Loucy (cell line): ENCODE measurements at regions not wholly inside any gene's neighbourhood (a gene's known extent, or its start where the extent isn't known, plus 50 kb on each side); places are given as distances from the start of the nearest gene placed in this dataset.

ENCODE experiments used
- H2AFZ ChIP-seq: fragments of 200-600 bp; sonication (generic); 2 replicates; pipeline ENCODE4 v1.6.0; 2016; ENCODE audit warnings: antibody characterized with exemption, mild to moderate bottlenecking, low read length, moderate library complexity
- H3F3A ChIP-seq: fragments of 200-600 bp; 2 replicates; pipeline ENCODE4 v1.6.0; 2016; ENCODE audit warnings: antibody characterized with exemption, low read depth, mild to moderate bottlenecking
- H3K27me3 ChIP-seq: fragments of 200-600 bp; sonication (generic); 2 replicates; pipeline ENCODE4 v1.6.1; 2014; ENCODE audit warnings: low read length, mild to moderate bottlenecking; ENCODE audit not compliant: insufficient read depth, poor library complexity, severe bottlenecking
- H3K36me3 ChIP-seq: fragments of 200-600 bp; sonication (generic); 2 replicates; pipeline ENCODE4 v1.6.1; 2016; ENCODE audit warnings: low read length; ENCODE audit not compliant: insufficient read depth
- H3K4me1 ChIP-seq: fragments of 200-600 bp; sonication (generic); 2 replicates; pipeline ENCODE4 v1.5.1; 2014; ENCODE audit warnings: low read length, mild to moderate bottlenecking; ENCODE audit not compliant: insufficient read depth, poor library complexity, severe bottlenecking
- H3K4me2 ChIP-seq: fragments of 200-600 bp; sonication (generic); 2 replicates; pipeline ENCODE4 v1.6.0; 2014; ENCODE audit warnings: antibody characterized with exemption, low read length, low read depth, mild to moderate bottlenecking; ENCODE audit not compliant: poor library complexity, severe bottlenecking
- H3K4me3 ChIP-seq: fragments of 200-600 bp; sonication (generic); 2 replicates; pipeline ENCODE4 v1.5.1; 2014; ENCODE audit warnings: low read length, mild to moderate bottlenecking, mixed read lengths; ENCODE audit not compliant: poor library complexity, severe bottlenecking
- H3K79me2 ChIP-seq: fragments of 200-600 bp; sonication (generic); 2 replicates; pipeline ENCODE4 v1.6.1; 2014; ENCODE audit warnings: low read length; ENCODE audit not compliant: insufficient read depth
- H3K9ac ChIP-seq: fragments of 200-600 bp; sonication (generic); 2 replicates; pipeline ENCODE4 v1.6.0; 2014; ENCODE audit warnings: mild to moderate bottlenecking, low read depth, low read length, moderate library complexity; ENCODE audit not compliant: poor library complexity, severe bottlenecking
- H3K9me2 ChIP-seq: fragments of 200-600 bp; sonication (generic); replicated peaks from 2 replicates; pipeline ENCODE4 v1.6.1; 2016; ENCODE audit warnings: low read depth, low read length, mixed read lengths
- H3K9me3 ChIP-seq: fragments of 200-600 bp; sonication (generic); 2 replicates; pipeline ENCODE4 v1.6.1; 2014; ENCODE audit warnings: mild to moderate bottlenecking, antibody characterized with exemption, low read length, low read depth; ENCODE audit not compliant: insufficient read depth
- H4K20me1 ChIP-seq: fragments of 200-600 bp; sonication (generic); 2 replicates; pipeline ENCODE4 v1.6.0; 2014; ENCODE audit warnings: antibody characterized with exemption, low read length, mild to moderate bottlenecking; ENCODE audit not compliant: insufficient read depth, poor library complexity, severe bottlenecking
- EZH2phosphoT487 ChIP-seq: fragments of 200-600 bp; IDR thresholded peaks from 2 replicates; pipeline ENCODE4 v1.6.1; 2018; ENCODE audit warnings: antibody characterized with exemption, mild to moderate bottlenecking, moderate library complexity, borderline replicate concordance
- TF ChIP-seq, protein P1 (sequence below): fragments of 200-600 bp; sonication (generic); conservative IDR thresholded peaks from 2 replicates; pipeline ENCODE4 v1.5.1; 2014; ENCODE audit warnings: mild to moderate bottlenecking, antibody characterized with exemption, low read length

DNA sequence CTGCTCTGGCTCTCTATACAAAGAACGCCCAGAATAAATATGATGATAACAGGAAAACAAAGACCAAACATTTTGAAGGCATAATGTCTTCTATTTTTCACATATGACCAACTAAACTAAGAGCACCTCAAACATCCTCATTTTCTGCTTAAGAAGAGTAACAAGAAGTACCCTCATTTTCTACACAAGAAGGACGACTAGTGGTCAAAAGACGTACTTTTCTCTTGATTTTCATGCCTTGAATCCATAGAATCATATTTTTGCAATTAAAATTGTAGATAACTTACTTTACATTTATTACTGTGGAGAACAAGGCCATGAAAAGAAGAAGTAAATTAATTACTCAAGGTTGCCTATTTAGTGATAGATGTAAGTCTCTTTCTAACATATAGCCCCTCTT is 358.6 kb downstream of the DUSP6 start:
- Histone ChIP-seq H3K36me3 (no peaks in the 10 kb centered on the region), H3K4me1 (no peaks in the 10 kb centered on the region), H3K4me3 (no peak overlapping the region), H2AFZ (no peak overlapping the region), H3K9me3 (no peaks in the 10 kb centered on the region), H3K4me2 (no peak overlapping the region), H4K20me1 (no peaks in the 10 kb centered on the region), H3F3A (no peaks in the 10 kb centered on the region), H3K79me2 (no peaks in the 10 kb centered on the region), H3K9ac (no peak overlapping the region), H3K27me3 (no peaks in the 10 kb centered on the region), H3K9me2 (no peaks in the 10 kb centered on the region)
- TF ChIP-seq EZH2phosphoT487 = no peak
- TF ChIP-seq, protein P1, sequence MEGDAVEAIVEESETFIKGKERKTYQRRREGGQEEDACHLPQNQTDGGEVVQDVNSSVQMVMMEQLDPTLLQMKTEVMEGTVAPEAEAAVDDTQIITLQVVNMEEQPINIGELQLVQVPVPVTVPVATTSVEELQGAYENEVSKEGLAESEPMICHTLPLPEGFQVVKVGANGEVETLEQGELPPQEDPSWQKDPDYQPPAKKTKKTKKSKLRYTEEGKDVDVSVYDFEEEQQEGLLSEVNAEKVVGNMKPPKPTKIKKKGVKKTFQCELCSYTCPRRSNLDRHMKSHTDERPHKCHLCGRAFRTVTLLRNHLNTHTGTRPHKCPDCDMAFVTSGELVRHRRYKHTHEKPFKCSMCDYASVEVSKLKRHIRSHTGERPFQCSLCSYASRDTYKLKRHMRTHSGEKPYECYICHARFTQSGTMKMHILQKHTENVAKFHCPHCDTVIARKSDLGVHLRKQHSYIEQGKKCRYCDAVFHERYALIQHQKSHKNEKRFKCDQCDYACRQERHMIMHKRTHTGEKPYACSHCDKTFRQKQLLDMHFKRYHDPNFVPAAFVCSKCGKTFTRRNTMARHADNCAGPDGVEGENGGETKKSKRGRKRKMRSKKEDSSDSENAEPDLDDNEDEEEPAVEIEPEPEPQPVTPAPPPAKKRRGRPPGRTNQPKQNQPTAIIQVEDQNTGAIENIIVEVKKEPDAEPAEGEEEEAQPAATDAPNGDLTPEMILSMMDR = peak; percentile 83

DNA sequence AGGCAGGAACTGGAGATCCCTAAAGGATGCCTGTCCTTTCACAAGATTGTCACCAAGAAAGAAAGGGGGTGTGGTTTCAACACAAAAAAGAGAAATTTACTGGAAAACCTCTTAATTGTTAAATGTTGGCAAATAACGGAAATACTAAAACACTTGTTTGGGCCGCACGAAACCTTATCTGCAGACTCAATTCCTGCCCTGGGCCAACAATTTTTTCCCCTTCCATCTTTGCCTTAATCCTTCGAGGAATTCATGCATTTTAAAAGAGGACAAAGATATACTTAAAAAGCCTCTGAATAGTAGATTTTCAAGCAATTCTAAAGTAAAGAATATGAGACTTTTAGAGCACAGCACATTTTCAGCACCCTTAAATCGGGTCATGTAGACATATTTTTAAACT is 366.2 kb downstream of the DUSP6 start:
- Histone ChIP-seq H3K36me3 (no peaks in the 10 kb centered on the region), H3K4me2 (no peak overlapping the region), H3K9me3 (no peaks in the 10 kb centered on the region), H3K4me3 (no peak overlapping the region), H3K9ac (no peak overlapping the region), H3K4me1 (peaks cover 16% of the 10 kb centered on the region), H2AFZ (no peak overlapping the region), H3F3A (no peaks in the 10 kb centered on the region), H3K9me2 (no peaks in the 10 kb centered on the region), H4K20me1 (no peaks in the 10 kb centered on the region), H3K27me3 (no peaks in the 10 kb centered on the region), H3K79me2 (no peaks in the 10 kb centered on the region)
- TF ChIP-seq, protein P1 = no peak
- no peak for TF ChIP-seq EZH2phosphoT487

DNA sequence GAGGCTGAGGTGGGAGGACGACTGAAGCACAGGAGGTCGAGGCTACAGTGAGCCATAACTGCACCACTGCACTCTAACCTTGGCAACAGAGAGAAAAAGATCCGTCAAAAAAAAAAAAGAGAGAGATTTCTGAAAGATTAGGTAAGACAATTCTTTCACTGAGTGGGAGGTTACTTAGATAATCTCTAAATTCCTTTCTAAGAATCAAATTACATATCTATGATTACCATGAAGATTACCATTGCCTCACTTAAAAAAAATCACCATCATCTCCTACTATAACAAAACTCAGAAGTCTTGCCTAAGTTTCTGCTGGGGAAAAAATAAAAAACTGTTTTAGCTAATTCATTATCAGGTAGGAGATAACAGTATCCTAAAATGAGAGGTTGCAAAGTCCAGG is 366.7 kb downstream of the DUSP6 start:
- H2AFZ ChIP-seq = no peak overlapping the region
- H3K9ac ChIP-seq = no peak overlapping the region

More for the DNA sequence above, 366.7 kb downstream of the DUSP6 start:
- H3F3A ChIP-seq = no peaks in the 10 kb centered on the region
- H4K20me1 ChIP-seq = no peaks in the 10 kb centered on the region
- H3K4me3 ChIP-seq = no peak overlapping the region
- no peaks in the 10 kb centered on the region for H3K36me3 ChIP-seq
- H3K4me1 ChIP-seq = peaks cover 16% of the 10 kb centered on the region
- TF ChIP-seq, protein P1 = no peak
- TF ChIP-seq EZH2phosphoT487 = no peak
- no peaks in the 10 kb centered on the region for H3K9me3 ChIP-seq
- no peaks in the 10 kb centered on the region for H3K79me2 ChIP-seq
- no peaks in the 10 kb centered on the region for H3K27me3 ChIP-seq
- H3K9me2 ChIP-seq = no peaks in the 10 kb centered on the region
- H3K4me2 ChIP-seq = no peak overlapping the region
